CD4-positive, alpha-beta T cell treated with Interleukin-17A for 1 hour (primary cell): ENCODE measurements at regions not wholly inside any gene's neighbourhood (a gene's known extent, or its start where the extent isn't known, plus 50 kb on each side); places are given as distances from the start of the nearest gene placed in this dataset.

Source experiments
- DNase-seq: peaks from one replicate; pipeline ENCODE4 v3.0.0-alpha.2; 2020

GRCh38 chr1:58895082-58895481, 111.2 kb upstream of the JUN start:
- DNase-seq: no peak

- DNase-seq: no peak
These were observed 111.8 kb upstream of the JUN start for GRCh38 chr1:58895559-58896145.

- no peak for DNase-seq
These were observed 112.7 kb upstream of the JUN start for GRCh38 chr1:58896246-58897183.

GRCh38 chr1:58898739-58899586, 115.1 kb upstream of the JUN start:
- no peak for DNase-seq

- no peak for DNase-seq
These were observed 115.9 kb upstream of the JUN start for GRCh38 chr1:58899587-58900271.

DNA sequence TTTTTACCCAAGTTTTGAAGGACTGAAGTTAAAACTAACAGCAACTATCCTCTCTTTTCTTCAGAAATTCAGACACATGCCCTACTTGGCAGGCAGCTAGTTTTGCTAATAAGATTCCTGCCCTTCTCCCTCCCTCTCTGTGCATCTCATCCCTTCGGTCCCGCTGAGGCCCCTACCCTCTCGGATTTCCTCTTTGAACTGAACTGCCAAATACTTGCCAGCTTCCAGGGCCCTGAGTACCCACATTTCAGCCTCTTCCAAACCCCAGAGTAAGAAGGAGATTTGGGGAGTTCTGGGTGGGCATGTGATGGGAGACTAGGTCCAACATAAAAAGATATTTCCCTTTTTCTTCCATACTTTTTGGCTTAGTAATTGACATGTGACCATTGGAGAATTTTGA, 116.5 kb upstream of the JUN start:
- DNase-seq: no peak

DNA sequence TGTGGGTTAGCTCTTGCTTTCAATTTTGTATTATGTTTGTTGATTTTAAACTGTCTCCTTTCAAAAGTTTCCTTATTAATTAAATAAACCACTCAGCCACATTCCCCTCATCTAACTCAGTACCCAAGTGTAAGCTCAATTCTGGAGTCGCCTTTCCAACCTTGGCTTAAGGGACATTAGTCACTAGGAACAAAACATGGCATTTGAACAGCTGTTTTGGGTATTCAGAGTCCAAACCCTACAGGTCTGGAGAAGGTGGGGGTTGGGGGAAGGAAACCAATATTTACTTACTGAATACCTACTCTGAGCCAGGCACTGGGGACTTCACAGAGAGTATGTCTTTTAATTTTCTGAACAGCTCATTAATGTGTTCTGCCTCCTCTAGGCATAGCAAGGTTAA, 117.2 kb upstream of the JUN start:
- no peak for DNase-seq

DNA sequence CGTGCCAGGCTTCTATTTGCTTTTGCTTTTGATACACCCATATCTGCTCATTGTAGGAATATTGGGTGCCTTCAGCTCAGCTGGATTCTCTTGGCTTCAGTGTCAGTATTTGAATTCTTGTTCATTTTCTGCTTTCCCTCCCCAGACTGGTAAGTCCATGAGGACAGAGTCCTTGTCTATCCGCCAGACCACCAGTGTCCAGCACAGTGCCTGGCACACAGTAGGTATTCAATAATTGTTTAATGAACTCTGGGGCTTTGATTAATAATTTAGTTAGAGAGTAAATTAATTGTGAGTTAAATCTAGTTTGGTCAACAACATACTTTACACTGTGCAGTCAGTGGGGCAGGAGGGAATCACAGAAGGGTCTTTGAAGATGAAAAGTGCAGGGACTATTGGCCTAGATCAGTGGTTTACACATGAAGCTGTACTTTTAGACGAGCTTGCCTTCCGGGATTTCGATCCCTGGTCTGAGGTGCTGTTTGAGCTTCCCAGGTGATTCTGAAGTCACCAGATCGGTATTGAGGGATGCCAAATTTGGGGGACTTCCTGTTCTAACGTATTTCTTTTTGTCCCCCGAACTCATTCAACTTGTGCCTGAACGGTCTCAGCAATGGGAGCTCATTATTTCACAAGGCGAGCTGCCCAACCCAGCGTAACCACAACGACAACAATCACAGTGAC, 119.1 kb upstream of the JUN start:
- no peak for DNase-seq

- peak; percentile 76 for DNase-seq
These were observed 119.9 kb upstream of the JUN start for GRCh38 chr1:58903514-58904298.

DNA sequence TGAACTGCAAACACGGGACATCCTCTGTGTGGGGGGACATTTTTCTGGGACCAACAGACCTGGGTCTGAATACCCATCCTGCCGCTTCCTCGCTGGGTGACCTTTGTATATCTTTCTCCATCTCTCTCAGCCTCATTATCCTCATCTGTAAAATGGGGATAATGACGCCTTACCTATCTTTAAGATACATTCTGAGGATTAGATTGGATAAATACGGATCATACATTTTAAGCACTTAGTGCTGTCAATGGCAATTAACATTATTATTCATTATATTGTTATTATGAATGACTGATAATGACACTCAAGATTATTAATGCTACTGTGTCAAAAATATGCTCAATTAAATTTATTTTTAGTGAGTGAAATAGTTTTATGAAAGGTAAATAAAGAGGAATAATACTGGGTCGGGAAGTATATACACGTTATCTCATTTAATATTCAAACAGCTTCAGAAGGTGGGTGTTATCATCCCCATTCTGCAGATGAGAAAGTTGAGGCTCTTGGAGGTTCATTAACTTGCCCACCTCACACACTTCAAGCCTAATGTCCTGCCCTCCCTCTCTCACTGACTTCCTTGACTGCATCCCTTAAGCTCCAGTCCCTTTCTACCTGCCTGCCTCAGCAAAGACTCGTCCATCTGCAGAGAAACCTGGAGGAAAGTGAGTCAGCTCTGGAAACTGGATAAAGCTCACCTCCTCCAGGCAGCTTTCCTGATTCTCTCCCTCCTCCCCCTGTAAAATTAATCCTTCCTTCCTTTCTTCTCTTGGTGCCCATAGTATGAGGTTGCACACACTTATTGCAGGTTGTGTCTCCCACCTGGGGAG, 120.7 kb upstream of the JUN start:
- no peak for DNase-seq

DNA sequence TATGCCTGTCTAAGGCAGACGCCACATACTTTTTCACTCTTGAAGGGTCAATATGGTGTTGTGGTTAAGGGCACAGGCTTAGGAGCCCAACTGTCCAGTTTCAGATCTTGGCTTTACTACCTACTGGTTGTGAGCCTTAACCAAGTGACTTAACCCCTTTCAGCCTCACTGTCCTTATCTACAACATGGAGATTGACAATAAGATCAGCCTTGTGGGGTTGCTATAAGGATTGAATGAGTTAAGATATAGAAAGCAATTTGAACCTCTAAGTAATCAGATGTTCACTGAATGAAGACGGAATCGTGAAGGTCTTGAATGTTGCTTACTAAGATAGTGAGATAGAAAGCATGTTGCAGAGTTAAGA, 121.3 kb upstream of the JUN start:
- no peak for DNase-seq

DNA sequence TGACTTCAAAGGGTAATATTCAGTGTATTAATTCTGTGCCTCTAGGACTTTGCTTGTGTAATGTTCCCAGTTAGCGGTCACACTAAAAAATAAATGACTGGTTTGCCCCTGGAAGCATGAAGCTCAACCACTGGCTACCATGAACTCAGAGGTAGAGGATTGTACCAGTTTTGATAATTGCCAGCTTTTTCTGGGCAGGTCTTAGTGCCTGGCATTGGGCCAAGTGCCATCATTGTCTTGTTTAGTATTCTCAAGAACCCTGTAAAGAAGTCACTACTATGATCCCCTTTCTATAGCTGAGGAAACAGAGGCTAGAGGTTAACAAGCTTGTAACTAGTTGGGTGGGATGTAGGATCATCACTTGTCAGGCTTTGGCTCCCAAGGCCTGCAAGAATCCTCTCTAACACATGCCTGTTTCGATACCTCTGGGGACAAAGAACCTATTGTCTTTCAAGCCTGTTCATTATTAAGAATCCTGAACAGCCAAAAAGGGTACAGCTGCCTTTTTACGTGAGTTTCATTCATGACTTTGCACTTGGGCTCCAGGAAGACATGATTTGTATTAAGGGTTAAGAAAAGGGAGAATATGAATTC, 121.9 kb upstream of the JUN start:
- no peak for DNase-seq

GRCh38 chr1:58907398-58907797, 123.6 kb upstream of the JUN start:
- no peak for DNase-seq

DNA sequence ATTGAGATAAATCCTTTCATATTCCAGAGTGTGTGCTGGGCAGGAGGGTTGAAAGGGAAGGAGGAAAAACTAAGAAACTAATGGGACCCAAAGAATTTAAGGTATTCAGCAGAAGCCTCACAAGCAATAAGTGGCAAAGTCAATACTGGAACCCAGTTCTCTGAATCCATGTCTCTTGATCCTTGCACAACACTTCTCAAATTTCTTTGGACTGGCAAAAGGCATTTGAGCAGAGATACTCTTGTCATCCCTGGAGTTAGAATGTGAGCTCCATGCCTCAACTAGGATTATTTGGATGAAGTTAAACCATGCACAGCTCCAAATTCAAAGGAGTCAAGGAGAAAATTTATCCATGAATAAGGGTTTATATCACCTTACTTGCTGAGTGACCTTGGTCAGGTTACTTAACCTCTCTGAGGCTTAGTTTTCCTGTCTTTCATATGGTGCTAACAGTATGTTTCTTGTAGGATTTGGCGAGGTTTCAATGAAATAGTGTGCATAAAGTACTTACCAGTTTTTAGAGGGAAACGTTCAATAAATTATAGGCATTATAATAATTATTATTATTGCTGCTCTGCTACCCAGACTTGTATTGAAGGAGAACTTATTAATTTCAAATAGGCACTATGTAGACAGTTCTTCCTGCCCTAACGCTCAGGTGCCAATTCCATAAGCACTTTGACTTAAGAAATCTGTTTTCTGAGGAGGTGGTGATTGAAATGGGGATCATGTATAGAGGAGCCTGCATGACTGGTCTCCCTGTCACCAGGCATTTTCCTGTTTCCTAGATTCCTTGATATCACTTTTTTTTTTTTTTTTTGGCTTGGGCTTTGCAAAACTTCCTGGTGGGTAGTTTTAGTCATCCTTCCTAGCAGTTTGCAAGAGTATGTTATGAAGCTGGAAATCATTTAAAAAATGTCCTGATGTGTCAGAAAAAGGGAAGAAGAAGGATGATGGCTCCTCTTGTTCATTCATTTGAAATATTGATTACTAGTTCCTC, 125.0 kb upstream of the JUN start:
- DNase-seq: no peak

DNA sequence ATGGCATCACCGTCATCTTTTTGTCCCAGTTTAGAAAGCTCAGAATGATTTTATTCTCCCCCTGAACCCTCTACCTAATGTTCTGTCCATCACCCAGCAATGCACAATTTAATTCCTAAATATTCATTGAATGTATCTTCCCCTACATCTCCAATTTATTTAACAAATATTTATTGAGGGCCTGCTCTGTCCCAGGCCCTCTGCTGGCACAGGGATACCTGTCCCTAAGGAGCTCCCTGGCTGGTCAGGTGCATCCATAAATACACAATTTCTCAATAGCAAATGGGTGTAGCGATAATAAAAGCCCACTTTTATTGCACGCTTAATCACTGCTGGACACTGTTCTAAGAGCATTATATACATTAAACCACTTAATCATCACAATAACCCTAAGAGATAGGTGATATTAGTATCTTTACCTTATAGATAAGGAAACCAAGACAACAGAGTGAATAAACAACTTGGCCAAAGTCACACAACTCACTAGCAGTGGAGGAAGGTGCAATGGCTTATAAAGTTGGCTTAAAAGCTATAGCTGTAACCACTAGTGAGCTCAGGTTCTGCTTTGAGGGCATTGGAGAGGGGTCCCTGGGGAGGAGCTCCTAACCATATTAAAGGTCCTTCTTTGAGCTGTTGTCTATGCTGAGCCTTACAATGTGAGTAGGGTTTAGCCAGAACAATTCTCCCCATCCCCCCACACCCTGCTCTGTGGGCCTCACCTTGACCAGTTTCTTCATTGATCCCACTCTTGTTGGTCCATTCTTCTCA, 126.3 kb upstream of the JUN start:
- no peak for DNase-seq

DNA sequence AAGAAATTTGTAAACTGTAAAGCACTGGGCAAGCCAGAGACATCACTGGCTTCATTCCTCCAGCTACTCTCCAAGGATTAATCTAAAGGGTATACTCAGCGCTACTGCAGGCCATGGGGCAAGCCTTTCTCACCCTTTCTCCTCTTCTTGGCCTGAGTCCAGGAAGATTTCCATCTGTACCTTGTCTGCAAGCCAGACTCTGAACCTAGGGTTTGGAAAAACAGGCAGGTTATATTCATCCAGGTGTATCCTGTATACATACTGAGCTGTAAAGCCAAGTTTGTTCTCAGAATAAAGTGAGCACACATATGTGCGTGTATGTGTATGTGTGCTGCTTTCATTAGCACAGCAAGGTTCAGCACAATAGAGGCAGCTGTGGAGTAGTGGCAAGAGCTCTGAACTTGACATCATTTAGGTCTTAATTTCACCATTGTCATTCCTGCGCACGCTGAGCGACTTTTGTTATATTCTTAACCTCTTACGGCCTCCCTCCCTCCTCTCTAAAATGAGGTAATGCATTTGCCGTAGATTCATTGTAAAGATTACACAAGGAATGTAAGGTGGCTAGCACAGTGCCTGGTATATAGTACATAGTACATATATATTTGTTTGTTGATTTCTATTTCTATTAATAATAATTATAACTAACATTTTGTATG, 128.1 kb upstream of the JUN start:
- DNase-seq: no peak

GRCh38 chr1:58914925-58915324, 131.1 kb upstream of the JUN start:
- DNase-seq: no peak

DNA sequence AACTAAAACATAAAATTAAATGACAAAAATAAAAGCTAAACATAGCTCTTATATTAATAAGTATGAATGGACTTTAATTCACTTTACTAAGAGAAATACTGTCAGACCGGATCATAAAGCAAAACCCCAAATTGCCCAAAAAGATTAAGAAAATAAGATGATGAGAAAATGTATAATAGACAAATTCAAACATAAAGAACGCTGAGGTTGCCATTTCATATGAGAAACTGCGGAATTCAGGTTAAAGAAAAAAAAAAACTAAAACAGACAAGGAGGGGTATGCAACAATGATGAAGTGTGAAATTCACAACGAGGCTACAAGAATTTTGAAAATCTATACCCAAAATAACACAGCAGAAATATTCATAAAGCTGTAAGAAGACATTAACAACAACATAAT, 133.6 kb upstream of the JUN start:
- no peak for DNase-seq
